MV-4-11 (cell line): ENCODE measurements at regions not wholly inside any gene's neighbourhood (a gene's known extent, or its start where the extent isn't known, plus 50 kb on each side); places are given as distances from the start of the nearest gene placed in this dataset.
A peak's percentile ranks its signal among the peaks of the same experiment; 100 is the strongest.
"Not testable (repeated sequence)": the region's sequence is repeated elsewhere in the genome, so short reads cannot be mapped to it uniquely, and the experiment has no call there.

Experiments
- DNase-seq: peaks from one replicate; lab custom pipeline; 2025; lab: John Stamatoyannopoulos, UW

- no peak for DNase-seq
Observed at GRCh38 chr13:80501556-80501955, 160.6 kb upstream of the SPRY2 start.

- DNase-seq, result no peak
Observed at GRCh38 chr13:80499536-80500290, 158.8 kb upstream of the SPRY2 start.

- DNase-seq, result no peak
Observed at GRCh38 chr13:80498433-80498832, 157.5 kb upstream of the SPRY2 start.

GRCh38 chr13:80497978-80498377 is 157.1 kb upstream of the SPRY2 start:
- no peak for DNase-seq

GRCh38 chr13:80497439-80497838 is 156.5 kb upstream of the SPRY2 start:
- no peak for DNase-seq

GRCh38 chr13:80496721-80497397 is 155.9 kb upstream of the SPRY2 start:
- DNase-seq, result no peak

GRCh38 chr13:80490491-80490943 is 149.6 kb upstream of the SPRY2 start:
- DNase-seq, result not testable (repeated sequence)

GRCh38 chr13:80486402-80486801 is 145.5 kb upstream of the SPRY2 start:
- no peak for DNase-seq

- DNase-seq, result no peak
Observed at GRCh38 chr13:80483157-80483556, 142.2 kb upstream of the SPRY2 start.

GRCh38 chr13:80481588-80481987 is 140.7 kb upstream of the SPRY2 start:
- no peak for DNase-seq

- no peak for DNase-seq
Observed at GRCh38 chr13:80477661-80478443, 136.9 kb upstream of the SPRY2 start.

- DNase-seq, result no peak
Observed at GRCh38 chr13:80476953-80477352, 136.0 kb upstream of the SPRY2 start.

GRCh38 chr13:80475718-80476117 is 134.8 kb upstream of the SPRY2 start:
- DNase-seq, result no peak

GRCh38 chr13:80473695-80474094 is 132.8 kb upstream of the SPRY2 start:
- DNase-seq, result no peak

- DNase-seq, result peak; percentile 59
Observed at GRCh38 chr13:80469853-80470381, 129.0 kb upstream of the SPRY2 start.

GRCh38 chr13:80469105-80469852 is 128.4 kb upstream of the SPRY2 start:
- DNase-seq, result peak; percentile 59

GRCh38 chr13:80465321-80465720 is 124.4 kb upstream of the SPRY2 start:
- no peak for DNase-seq

- DNase-seq, result no peak
Observed at GRCh38 chr13:80463673-80464352, 122.9 kb upstream of the SPRY2 start.

GRCh38 chr13:80462567-80462966 is 121.6 kb upstream of the SPRY2 start:
- peak; percentile 52 for DNase-seq

- DNase-seq, result peak; percentile 42
Observed at GRCh38 chr13:80462037-80462436, 121.1 kb upstream of the SPRY2 start.

GRCh38 chr13:80458543-80458942 is 117.6 kb upstream of the SPRY2 start:
- DNase-seq, result peak; percentile 29
